ENCODE measurements at regions not wholly inside any gene's neighbourhood (a gene's known extent, or its start where the extent isn't known, plus 50 kb on each side); places are given as distances from the start of the nearest gene placed in this dataset.

DNA sequence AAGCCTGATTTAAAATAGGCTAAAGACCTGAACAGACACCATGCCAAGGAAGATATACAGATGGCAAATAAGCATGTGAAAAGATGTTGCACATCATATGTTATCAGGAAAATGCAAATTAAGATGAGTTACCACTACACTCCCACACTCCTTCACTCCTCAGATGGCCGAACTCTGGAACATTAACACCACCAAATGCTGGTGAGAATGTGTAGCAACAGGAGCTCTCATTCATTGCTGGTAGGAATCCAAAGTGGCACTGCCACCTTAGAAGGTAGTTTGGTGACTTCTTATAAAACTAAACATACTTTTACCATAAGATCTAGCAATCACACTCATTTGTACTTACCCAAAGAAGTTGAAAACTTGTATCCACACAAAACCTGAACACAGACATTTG, 2047.3 kb downstream of the LRRC4C start (continued):
- TF ChIP-seq, protein P1, sequence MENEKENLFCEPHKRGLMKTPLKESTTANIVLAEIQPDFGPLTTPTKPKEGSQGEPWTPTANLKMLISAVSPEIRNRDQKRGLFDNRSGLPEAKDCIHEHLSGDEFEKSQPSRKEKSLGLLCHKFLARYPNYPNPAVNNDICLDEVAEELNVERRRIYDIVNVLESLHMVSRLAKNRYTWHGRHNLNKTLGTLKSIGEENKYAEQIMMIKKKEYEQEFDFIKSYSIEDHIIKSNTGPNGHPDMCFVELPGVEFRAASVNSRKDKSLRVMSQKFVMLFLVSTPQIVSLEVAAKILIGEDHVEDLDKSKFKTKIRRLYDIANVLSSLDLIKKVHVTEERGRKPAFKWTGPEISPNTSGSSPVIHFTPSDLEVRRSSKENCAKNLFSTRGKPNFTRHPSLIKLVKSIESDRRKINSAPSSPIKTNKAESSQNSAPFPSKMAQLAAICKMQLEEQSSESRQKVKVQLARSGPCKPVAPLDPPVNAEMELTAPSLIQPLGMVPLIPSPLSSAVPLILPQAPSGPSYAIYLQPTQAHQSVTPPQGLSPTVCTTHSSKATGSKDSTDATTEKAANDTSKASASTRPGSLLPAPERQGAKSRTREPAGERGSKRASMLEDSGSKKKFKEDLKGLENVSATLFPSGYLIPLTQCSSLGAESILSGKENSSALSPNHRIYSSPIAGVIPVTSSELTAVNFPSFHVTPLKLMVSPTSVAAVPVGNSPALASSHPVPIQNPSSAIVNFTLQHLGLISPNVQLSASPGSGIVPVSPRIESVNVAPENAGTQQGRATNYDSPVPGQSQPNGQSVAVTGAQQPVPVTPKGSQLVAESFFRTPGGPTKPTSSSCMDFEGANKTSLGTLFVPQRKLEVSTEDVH (IDR thresholded peaks at IDR 0.05; ENCODE audit: low read depth, partially characterized antibody) = no peak
- TF ChIP-seq PKNOX1 (IDR thresholded peaks at IDR 0.05) = no peak
- TF ChIP-seq, protein P2, sequence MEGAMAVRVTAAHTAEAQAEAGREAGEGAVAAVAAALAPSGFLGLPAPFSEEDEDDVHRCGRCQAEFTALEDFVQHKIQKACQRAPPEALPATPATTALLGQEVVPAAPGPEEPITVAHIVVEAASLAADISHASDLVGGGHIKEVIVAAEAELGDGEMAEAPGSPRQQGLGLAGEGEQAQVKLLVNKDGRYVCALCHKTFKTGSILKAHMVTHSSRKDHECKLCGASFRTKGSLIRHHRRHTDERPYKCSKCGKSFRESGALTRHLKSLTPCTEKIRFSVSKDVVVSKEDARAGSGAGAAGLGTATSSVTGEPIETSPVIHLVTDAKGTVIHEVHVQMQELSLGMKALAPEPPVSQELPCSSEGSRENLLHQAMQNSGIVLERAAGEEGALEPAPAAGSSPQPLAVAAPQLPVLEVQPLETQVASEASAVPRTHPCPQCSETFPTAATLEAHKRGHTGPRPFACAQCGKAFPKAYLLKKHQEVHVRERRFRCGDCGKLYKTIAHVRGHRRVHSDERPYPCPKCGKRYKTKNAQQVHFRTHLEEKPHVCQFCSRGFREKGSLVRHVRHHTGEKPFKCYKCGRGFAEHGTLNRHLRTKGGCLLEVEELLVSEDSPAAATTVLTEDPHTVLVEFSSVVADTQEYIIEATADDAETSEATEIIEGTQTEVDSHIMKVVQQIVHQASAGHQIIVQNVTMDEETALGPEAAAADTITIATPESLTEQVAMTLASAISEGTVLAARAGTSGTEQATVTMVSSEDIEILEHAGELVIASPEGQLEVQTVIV (IDR thresholded peaks at IDR 0.05; ENCODE audit: borderline replicate concordance, partially characterized antibody) = no peak
- TF ChIP-seq KDM1A (IDR thresholded peaks at IDR 0.05; ENCODE audit: borderline replicate concordance) = no peak
- no peak for TF ChIP-seq SIX5 (IDR thresholded peaks at IDR 0.05; ENCODE audit: low read depth, low read length, severe bottlenecking)
- TF ChIP-seq ZBTB40 (IDR thresholded peaks at IDR 0.05; ENCODE audit: borderline replicate concordance) = no peak

Measured in GM12878 (cell line).